CD14-positive monocyte (primary cell): ENCODE measurements at regions not wholly inside any gene's neighbourhood (a gene's known extent, or its start where the extent isn't known, plus 50 kb on each side); places are given as distances from the start of the nearest gene placed in this dataset.

ENCODE experiments used
- DNase-seq, 3 donors: peaks; one replicate each; pipeline ENCODE4 v3.0.0-alpha.2; 2011 to 2022
- H2AFZ ChIP-seq: 2 replicates; pipeline ENCODE4 v1.6.0; 2012; ENCODE audit warnings: mild to moderate bottlenecking, low read depth, low read length, inconsistent platforms; ENCODE audit not compliant: insufficient read depth, poor library complexity, severe bottlenecking
- H3K27ac ChIP-seq, 2 donors: 1 replicate in 1 of 2; 2 replicates in 1 of 2; pipeline ENCODE4 v1.5.1; 2012 to 2013; ENCODE audit warnings: low read length in 2 of 2, control low read depth in 1 of 2, inconsistent platforms in 1 of 2, low read depth in 1 of 2, mild to moderate bottlenecking in 1 of 2
- H3K27me3 ChIP-seq, 2 donors: one replicate each; pipeline versions ENCODE4 v1.6.0 to v1.6.1; 2011 to 2013; ENCODE audit warnings: low read length in 2 of 2; ENCODE audit not compliant: control insufficient read depth in 2 of 2, insufficient read depth in 2 of 2
- H3K36me3 ChIP-seq, 2 donors: replicated peaks in 1 of 2; 1 replicate in 1 of 2; 2 replicates in 1 of 2; pipeline versions ENCODE4 v1.5.1 to v1.6.1; 2012 to 2013; ENCODE audit warnings: low read length in 2 of 2, control low read depth in 1 of 2, inconsistent platforms in 1 of 2, mild to moderate bottlenecking in 1 of 2; ENCODE audit not compliant: insufficient read depth in 2 of 2, control insufficient read depth in 1 of 2
- H3K4me1 ChIP-seq, 2 donors: 1 replicate in 1 of 2; 2 replicates in 1 of 2; pipeline versions ENCODE4 v1.5.1 to v1.6.1; 2012 to 2013; ENCODE audit warnings: low read length in 2 of 2, control low read depth in 1 of 2, inconsistent platforms in 1 of 2, mild to moderate bottlenecking in 1 of 2, moderate library complexity in 1 of 2; ENCODE audit not compliant: insufficient read depth in 2 of 2, control insufficient read depth in 1 of 2
- H3K4me2 ChIP-seq: replicated peaks from 2 replicates; pipeline ENCODE3; 2012; ENCODE audit warnings: low read length, moderate library complexity, mild to moderate bottlenecking; ENCODE audit not compliant: poor library complexity, severe bottlenecking; ENCODE audit errors: extremely low read depth
- H3K4me3 ChIP-seq, 3 experiments: fragments of 200-600 bp in 1 of 3; sonication (generic) in 1 of 3; replicated peaks in 1 of 3; 1 replicate in 2 of 3; 2 replicates in 1 of 3; pipeline ENCODE4 v1.5.1; 2011 to 2013; ENCODE audit warnings: low read length in 3 of 3, mild to moderate bottlenecking in 3 of 3, control low read depth in 2 of 3, low read depth in 2 of 3, inconsistent platforms in 1 of 3, moderate library complexity in 1 of 3
- H3K79me2 ChIP-seq: 2 replicates; pipeline ENCODE4 v1.6.0; 2012; ENCODE audit warnings: mild to moderate bottlenecking, control low read depth, inconsistent platforms, low read length, moderate library complexity; ENCODE audit not compliant: insufficient read depth
- H3K9ac ChIP-seq: 2 replicates; pipeline ENCODE4 v1.6.0; 2017; ENCODE audit warnings: low read length, mild to moderate bottlenecking; ENCODE audit not compliant: insufficient read depth, poor library complexity, severe bottlenecking
- H3K9me3 ChIP-seq, 2 donors: replicated peaks in 1 of 2; 1 replicate in 1 of 2; 2 replicates in 1 of 2; pipeline versions ENCODE4 v1.5.1 to v1.6.1; 2012 to 2013; ENCODE audit warnings: low read length in 2 of 2, control low read depth in 1 of 2; ENCODE audit not compliant: control insufficient read depth in 1 of 2, insufficient read depth in 1 of 2
- H4K20me1 ChIP-seq: 2 replicates; pipeline ENCODE4 v1.6.0; 2012; ENCODE audit warnings: mild to moderate bottlenecking, low read length, control low read depth, moderate library complexity; ENCODE audit not compliant: insufficient read depth
- H3K27ac Mint-ChIP-seq, 7 donors: one replicate each; pipeline ENCODE4 v1.8.0; 2020; ENCODE audit warnings: mild to moderate bottlenecking in 7 of 7, mixed read lengths in 7 of 7, moderate library complexity in 6 of 7, inconsistent platforms in 2 of 7
- H3K27me3 Mint-ChIP-seq, 3 donors: one replicate each; pipeline ENCODE4 v1.8.0; 2021 to 2022; ENCODE audit warnings: low read depth in 3 of 3, mild to moderate bottlenecking in 3 of 3, mixed read lengths in 3 of 3, moderate library complexity in 3 of 3, inconsistent platforms in 1 of 3
- H3K36me3 Mint-ChIP-seq, 2 donors: one replicate each; pipeline ENCODE4 v1.8.0; 2020; ENCODE audit warnings: mixed read lengths in 2 of 2, inconsistent platforms in 1 of 2, mild to moderate bottlenecking in 1 of 2
- H3K4me1 Mint-ChIP-seq: one replicate; pipeline ENCODE4 v1.8.0; 2020; ENCODE audit warnings: mild to moderate bottlenecking, mixed read lengths
- H3K4me3 Mint-ChIP-seq, 2 donors: one replicate each; pipeline ENCODE4 v1.8.0; 2020; ENCODE audit warnings: mild to moderate bottlenecking in 2 of 2, mixed read lengths in 2 of 2, moderate library complexity in 1 of 2
- H3K9me3 Mint-ChIP-seq, 7 donors: one replicate each; pipeline ENCODE4 v1.8.0; 2020 to 2022; ENCODE audit warnings: mixed read lengths in 7 of 7, mild to moderate bottlenecking in 6 of 7, moderate library complexity in 6 of 7, inconsistent platforms in 2 of 7
- CTCF ChIP-seq: fragments of 200-600 bp; IDR thresholded peaks from one replicate; pipeline ENCODE4 v1.8.0; 2022; ENCODE audit warnings: antibody characterized with exemption, mild to moderate bottlenecking
- WGBS: methylation state at CpG from one replicate; pipeline ENCODE4 v1.1.5; 2013; ENCODE audit warnings: missing lambda C conversion rate; ENCODE audit not compliant: insufficient coverage; 5-methylcytosine and 5-hydroxymethylcytosine counted together
- intact Hi-C, 2 donors: fragments of 100-400 bp; cut with micrococcal nuclease; formaldehyde crosslinking; loops; one replicate each; pipeline versions ENCODE4 v1.15.0 to v1.15.1; 2023

GRCh38 chr12:68411371-68411770 lies 79.2 kb upstream of the MDM1 start:
- H3K4me3 Mint-ChIP-seq = no peak overlapping the region
- WGBS = 75% methylated on average over 3 of the region's 9 CpGs
- Histone ChIP-seq H2AFZ (no peak overlapping the region), H3K4me2 (no peak overlapping the region), H3K27me3 (no peaks in the 10 kb centered on the region), H3K9ac (no peak overlapping the region), H3K9me3 (no peaks in the 10 kb centered on the region), H3K4me1 (peaks cover 20 to 26% of the 10 kb centered on the region in 2 donors), H3K4me3 (no peak overlapping the region), H4K20me1 (no peaks in the 10 kb centered on the region), H3K36me3 (no peaks in the 10 kb centered on the region), H3K79me2 (no peaks in the 10 kb centered on the region), H3K27ac (no peak overlapping the region)
- H3K4me1 Mint-ChIP-seq = peaks cover 39% of the 10 kb centered on the region
- H3K9me3 Mint-ChIP-seq = no peaks in the 10 kb centered on the region
- intact Hi-C loops = no loop called here
- H3K27me3 Mint-ChIP-seq = peaks cover 0 to 1% (median 0%) of the 10 kb centered on the region in 3 donors
- peak overlapping the region in 1 of 7 donors; percentile 27 for H3K27ac Mint-ChIP-seq
- no peak for TF ChIP-seq CTCF
- no peak for DNase-seq
- H3K36me3 Mint-ChIP-seq = no peaks in the 10 kb centered on the region

GRCh38 chr12:68414988-68415387 lies 82.8 kb upstream of the MDM1 start:
- intact Hi-C loops = no loop called here
- H3K9me3 ChIP-seq = no peaks in the 10 kb centered on the region
- no peak overlapping the region for H3K9ac ChIP-seq
- WGBS = 100% methylated on average over 1 of the region's 2 CpGs
- no peaks in the 10 kb centered on the region for H3K36me3 ChIP-seq
- peaks cover 42% of the 10 kb centered on the region for H3K4me1 Mint-ChIP-seq
- H3K4me1 ChIP-seq = peaks cover 13 to 22% of the 10 kb centered on the region in 2 donors
- H4K20me1 ChIP-seq = no peaks in the 10 kb centered on the region
- H3K27ac ChIP-seq = no peak overlapping the region
- H2AFZ ChIP-seq = no peak overlapping the region
- no peak for DNase-seq
- no peak overlapping the region for H3K4me3 ChIP-seq
- H3K4me3 Mint-ChIP-seq = no peak overlapping the region
- TF ChIP-seq CTCF = no peak
- H3K79me2 ChIP-seq = no peaks in the 10 kb centered on the region
- H3K27ac Mint-ChIP-seq = peak overlapping the region in 2 of 7 donors; percentile 29 to 51
- H3K4me2 ChIP-seq = no peak overlapping the region
- H3K36me3 Mint-ChIP-seq = peaks cover 0 to 2% of the 10 kb centered on the region in 2 donors
- H3K27me3 Mint-ChIP-seq = peaks cover 0 to 1% (median 0%) of the 10 kb centered on the region in 3 donors
- no peaks in the 10 kb centered on the region for H3K27me3 ChIP-seq
- H3K9me3 Mint-ChIP-seq = peaks cover 0 to 2% (median 0%) of the 10 kb centered on the region in 7 donors
